GM19397 (cell line): ENCODE measurements at regions not wholly inside any gene's neighbourhood (a gene's known extent, or its start where the extent isn't known, plus 50 kb on each side); places are given as distances from the start of the nearest gene placed in this dataset.

Experiments
- ATAC-seq: cut with Tn5 transposase; IDR thresholded peaks from one replicate; pipeline ENCODE4 v1.9.1; 2021; ENCODE audit warnings: mild to moderate bottlenecking, moderate library complexity; ENCODE audit not compliant: unreplicated experiment

DNA sequence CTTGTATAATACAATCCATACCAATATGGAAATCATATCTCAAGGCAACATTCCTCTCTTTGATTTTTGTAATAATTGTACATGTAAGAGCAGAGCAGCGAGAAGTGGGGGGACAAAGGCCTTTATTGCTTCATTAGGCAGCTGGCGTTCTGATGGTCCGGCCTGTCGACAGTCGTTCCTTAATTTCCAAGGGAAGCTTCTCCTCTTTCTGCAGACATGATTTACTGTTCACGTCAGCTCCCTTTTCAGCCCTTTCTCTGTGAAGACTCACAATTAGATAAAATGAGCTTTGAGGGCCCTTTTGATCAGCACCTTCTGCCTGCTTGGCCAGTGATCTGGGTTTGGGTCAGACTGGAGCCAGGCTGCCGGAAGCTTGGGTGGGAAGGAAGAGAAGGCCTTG is 65.6 kb upstream of the CTBP2 start:
- no peak for ATAC-seq

DNA sequence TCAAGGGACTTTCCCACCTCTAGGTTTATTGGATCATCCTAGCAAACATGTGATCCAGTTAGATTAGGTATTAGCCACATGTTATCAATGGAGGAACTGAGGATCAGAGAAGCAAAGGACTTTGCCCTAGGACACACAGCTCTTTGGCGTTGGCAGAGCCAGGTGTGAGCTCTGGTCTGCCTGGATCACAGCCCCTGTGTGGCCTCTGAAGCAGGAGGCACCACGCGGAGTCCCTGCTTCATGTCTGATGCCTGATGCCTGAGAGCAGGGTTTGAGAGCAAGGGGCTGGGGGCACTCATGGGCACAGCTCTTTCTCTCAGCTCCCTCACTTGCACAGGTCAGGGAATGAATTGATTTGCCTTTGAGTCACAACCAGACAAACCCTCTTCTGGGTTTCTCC is 64.7 kb upstream of the CTBP2 start:
- no peak for ATAC-seq

DNA sequence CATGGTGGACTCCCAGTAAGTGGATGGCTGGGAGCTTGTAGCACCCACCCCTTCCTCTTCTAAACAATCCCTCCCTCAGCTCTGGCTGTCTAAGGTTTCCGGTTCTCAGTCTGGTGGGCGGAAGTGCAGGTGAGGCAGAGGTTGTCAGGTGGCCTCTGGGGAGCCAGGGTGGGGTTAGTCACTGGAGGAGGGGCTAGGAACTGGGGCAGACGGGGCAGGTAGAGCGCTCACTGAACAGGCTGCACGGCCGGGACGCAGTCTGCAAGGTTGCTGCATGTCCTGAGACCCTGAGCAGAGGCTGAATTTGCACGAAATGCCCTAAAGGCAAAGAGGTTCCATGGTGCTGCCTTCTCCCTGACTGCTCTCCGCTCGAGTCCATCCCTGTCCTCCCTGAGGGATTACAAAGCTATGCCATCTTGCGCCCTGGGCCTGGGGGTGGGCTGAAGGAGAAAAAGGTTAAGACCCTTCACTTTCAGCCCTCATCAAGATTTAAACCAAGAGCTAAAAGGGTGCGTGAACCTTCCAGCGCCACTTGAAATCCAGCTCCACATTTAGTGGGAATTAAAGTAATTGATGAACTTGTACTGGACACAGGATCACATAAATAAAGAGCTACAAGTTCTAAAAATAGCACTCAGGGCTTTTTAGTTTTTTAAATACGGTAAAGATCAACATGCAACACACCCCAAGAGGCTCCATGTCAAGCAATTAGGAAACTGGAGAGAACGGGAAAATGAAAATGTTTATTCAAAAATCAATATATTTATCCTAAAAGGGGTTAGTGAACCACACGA is 62.3 kb upstream of the CTBP2 start:
- no peak for ATAC-seq

DNA sequence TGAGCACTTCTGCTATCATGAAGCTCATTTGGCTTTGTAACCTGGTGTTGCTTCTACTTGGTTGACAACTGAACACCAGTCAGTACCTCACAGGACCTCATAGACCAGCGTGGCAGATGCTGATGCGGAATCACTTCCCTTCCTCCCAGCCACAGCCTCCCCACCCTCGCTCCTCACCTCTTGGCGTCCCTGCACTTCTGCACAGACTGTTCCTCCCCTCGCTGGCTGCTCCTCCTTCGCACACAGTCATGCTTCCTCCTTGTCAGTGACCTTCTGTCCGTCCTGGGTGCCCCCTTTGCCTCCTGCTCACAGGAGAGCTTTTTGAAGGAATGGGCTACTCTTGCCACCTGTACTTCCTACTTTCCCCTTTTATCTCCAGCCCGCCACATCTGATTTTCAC is 61.4 kb upstream of the CTBP2 start:
- no peak for ATAC-seq

DNA sequence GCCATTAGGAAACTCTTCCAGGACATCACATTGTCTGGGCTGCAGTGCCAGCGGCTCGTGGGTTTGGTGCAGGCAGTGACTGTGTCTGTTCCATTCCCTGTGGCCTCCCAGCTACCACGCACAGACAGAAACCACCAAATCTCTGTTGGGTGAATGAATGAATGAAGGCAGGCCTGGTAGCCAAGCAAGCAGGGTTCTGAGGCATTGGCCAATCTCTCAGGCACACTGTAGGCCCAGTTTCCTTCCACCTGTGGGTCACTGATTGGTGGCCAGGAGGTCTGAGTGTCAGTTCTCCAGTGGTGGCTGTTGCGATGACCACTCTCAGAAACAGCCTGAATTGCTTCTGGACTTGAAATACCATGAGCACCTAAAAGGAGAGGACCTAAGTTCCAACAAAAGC is 59.4 kb upstream of the CTBP2 start:
- no peak for ATAC-seq

DNA sequence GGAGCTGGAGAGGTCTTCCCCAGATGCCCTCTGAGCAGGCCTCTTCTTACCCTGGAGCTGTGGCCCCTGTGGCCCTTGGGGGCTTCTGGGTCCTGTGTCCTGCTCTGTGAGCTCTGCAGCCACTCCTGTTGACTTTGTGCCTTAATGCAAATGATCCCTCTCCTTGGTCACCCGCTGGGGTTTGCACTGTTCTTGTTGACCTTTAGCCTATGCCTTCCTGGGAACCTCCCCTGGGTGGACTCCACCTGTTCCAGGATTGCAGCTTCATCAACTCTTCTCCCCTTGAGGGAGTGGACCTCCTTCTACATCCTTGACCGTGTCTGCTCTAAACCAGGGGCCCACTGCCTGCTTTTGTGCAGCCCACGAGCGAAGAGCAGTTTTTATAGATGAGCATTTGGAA is 58.6 kb upstream of the CTBP2 start:
- no peak for ATAC-seq

DNA sequence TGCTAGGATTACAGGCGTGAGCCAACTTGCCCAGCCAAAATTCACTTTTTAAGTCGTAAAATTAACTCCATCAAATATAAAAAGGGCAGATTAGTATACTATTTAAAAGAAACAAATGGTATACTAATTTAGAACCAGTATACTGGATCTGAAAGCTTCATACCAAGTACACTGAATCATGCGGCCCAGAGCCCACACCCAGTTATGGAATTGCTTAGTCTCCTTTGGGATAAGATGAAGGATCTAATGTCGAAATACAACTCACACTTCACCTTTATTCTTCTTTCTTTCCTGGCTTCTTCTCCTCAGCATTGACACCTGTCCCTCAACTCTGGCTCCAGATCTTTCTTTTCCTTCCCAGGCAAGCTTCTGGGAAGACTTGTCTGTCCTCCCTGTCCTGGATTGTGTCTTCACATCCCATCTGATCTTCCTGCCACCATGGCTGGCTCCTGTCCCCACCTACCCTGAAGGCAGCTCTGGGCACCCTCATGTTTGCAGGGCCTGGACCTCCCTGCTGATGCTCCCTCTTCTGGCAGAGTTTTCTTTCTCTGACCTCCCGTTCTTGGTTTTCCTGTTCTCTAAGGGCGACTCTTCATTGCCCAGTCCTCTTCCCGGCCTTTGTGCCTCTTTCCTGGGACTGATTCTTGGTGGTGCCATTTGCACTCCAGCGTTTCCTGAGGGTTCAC is 57.8 kb upstream of the CTBP2 start:
- no peak for ATAC-seq

DNA sequence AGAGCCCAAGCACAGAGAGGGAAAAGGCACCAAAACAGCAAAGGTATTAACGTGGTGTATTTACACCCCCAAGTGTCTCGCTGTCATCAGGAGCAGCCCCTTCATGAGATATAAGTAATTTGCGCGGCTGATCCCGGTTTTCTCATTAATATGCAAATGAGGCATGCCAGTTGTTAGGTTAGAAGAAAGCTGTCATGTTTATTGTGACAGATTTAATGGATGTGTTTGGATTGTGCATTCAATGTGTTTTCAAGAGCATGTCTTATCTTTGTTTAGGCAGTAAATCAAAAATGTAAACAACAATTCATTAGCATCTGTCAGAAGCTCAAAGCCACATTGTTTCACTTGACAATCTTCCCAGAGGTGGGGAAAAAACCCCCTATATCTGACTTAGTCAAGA is 56.5 kb upstream of the CTBP2 start:
- ATAC-seq = no peak

DNA sequence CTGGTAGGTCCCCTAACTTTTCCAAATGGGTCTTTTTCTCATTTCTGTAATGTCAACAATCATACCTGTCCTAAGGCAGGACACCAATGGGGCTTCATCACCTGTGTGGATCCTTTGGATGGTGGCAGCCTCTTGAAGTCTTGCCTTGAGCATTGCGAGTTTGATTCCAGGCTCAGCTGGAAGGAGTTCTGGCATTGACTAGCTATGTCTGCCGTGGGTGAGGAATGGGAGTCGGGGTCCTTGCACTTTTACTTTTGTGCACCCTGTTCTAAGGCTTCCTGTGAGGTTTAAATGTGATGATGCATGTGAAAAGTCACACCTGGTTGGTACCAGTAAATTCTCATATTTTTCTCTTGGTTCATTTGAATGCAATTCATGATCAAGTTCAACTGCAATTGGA is 55.9 kb upstream of the CTBP2 start:
- ATAC-seq = no peak

DNA sequence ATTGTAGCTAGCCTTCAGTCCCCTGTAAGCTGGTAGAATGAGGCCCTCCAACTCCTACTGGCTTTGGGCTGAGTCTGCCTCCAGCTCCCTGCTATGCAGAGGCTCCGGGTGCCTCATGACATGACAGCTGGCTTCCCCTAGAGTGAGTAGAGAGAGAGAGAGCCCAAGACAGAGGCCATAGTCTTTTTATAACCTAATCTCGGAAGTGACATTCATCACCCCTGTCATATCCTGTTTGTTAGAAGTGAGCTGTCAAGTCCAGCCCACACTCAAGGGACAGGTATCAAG is 53.9 kb upstream of the CTBP2 start:
- ATAC-seq = no peak

DNA sequence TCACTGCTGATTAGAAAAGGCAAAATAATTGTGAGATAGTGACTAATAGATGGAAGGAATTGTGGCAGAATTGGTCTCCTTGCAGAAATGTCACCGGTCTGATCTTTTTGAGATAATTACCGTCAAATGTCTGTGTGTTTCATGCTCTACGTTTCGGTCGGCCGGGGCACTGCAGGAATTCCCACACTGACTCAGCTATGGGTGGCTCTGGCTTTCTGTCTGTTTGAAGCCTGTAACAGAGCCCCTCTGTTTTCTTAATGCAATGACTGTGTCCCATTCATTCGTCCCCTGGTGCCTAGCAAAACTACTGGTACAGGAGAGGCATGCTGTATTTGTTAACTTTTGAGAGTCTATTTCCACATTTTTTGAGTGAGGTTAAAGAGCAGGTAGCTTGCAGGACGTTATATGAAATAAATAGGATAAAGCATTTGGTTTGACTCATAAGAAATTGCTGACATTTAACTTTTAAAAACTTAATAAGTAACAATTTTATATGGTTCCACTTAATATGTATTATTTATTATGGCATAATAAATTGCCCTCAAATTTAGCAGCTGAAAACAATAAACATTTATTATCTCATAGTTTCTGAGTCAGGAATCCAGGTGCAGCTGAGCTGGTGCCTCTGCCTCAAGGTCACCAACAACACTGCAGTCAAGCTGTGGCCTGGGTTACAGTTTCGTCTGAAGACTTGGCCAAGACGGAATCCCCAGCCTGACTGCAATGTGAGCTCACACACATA is 53.3 kb upstream of the CTBP2 start:
- ATAC-seq = no peak

DNA sequence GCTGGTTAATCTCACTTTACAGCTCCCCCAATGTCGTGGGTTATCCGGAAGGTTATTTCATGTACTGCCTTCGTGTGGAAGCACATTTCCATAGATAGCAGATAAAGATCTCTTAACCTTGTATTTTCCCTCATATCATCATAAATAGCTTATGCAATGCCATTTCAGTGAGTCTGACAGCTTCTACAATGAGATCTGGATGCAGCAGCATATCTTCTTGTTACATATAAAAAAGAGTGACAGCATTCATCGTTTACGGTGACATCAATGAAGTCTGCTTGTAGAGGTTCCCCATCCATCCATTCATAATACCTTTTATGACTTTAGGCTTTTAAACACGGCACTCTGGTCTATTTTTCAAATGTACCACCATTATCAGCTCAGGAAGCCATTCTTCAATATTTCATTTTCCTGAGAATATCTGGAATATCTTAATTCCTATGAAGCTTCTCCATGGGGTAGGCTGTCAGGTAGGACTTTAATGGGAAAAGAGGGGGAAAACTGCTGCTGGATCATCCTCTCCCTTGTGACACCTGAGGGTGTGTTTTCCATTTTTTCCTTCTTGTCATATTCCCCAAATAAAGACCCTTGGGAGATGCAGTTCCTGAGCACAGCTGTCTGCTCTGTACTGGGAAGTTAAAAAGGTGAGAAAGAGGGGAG is 51.9 kb upstream of the CTBP2 start:
- ATAC-seq = no peak
